ENCODE measurements at regions not wholly inside any gene's neighbourhood (a gene's known extent, or its start where the extent isn't known, plus 50 kb on each side); places are given as distances from the start of the nearest gene placed in this dataset.

DNA sequence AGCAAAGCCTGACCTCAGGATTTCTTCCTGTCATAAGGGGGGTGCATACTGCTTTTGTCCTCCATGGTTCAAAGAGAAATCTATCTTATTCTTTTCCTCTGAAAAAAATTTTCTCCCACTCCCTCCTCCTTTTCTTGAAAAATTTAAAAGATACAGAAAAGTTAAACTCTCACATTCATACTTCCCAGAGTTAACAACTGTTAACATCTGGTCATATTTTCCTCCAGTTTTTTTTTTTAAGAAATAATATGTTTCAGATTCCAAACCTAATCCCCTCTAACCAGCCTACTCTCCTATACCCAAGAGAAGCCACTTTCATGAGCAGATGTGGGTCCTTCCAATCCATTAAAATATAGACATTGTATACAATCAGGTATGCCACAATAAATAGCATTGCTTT, 378.9 kb upstream of the HNRNPA3 start:
- TF ChIP-seq YY1 (IDR thresholded peaks at IDR 0.05; ENCODE audit: low read depth): no peak
- TF ChIP-seq, protein P1, sequence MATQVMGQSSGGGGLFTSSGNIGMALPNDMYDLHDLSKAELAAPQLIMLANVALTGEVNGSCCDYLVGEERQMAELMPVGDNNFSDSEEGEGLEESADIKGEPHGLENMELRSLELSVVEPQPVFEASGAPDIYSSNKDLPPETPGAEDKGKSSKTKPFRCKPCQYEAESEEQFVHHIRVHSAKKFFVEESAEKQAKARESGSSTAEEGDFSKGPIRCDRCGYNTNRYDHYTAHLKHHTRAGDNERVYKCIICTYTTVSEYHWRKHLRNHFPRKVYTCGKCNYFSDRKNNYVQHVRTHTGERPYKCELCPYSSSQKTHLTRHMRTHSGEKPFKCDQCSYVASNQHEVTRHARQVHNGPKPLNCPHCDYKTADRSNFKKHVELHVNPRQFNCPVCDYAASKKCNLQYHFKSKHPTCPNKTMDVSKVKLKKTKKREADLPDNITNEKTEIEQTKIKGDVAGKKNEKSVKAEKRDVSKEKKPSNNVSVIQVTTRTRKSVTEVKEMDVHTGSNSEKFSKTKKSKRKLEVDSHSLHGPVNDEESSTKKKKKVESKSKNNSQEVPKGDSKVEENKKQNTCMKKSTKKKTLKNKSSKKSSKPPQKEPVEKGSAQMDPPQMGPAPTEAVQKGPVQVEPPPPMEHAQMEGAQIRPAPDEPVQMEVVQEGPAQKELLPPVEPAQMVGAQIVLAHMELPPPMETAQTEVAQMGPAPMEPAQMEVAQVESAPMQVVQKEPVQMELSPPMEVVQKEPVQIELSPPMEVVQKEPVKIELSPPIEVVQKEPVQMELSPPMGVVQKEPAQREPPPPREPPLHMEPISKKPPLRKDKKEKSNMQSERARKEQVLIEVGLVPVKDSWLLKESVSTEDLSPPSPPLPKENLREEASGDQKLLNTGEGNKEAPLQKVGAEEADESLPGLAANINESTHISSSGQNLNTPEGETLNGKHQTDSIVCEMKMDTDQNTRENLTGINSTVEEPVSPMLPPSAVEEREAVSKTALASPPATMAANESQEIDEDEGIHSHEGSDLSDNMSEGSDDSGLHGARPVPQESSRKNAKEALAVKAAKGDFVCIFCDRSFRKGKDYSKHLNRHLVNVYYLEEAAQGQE (IDR thresholded peaks at IDR 0.05; ENCODE audit: low read depth): no peak
- no peak for TF ChIP-seq CEBPB (IDR thresholded peaks at IDR 0.05)
- no peak for TF ChIP-seq EGR1 (IDR thresholded peaks at IDR 0.05)
- TF ChIP-seq, protein P2, sequence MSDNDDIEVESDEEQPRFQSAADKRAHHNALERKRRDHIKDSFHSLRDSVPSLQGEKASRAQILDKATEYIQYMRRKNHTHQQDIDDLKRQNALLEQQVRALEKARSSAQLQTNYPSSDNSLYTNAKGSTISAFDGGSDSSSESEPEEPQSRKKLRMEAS (IDR thresholded peaks at IDR 0.05): no peak
- TF ChIP-seq FOXM1 (IDR thresholded peaks at IDR 0.05; ENCODE audit: borderline replicate concordance, low read depth): no peak
- TF ChIP-seq EP300 (IDR thresholded peaks at IDR 0.05; ENCODE audit: borderline replicate concordance): no peak
- TF ChIP-seq RAD21 (IDR thresholded peaks at IDR 0.05; ENCODE audit: low read depth): no peak
- no peak for TF ChIP-seq TAF1 (IDR thresholded peaks at IDR 0.05; ENCODE audit: low read depth)
- no peak for TF ChIP-seq ZBTB7A (IDR thresholded peaks at IDR 0.05; ENCODE audit: low read depth)
- TF ChIP-seq CREB1 (IDR thresholded peaks at IDR 0.05; ENCODE audit: low read depth): no peak
- no peak for TF ChIP-seq NFIC (IDR thresholded peaks at IDR 0.05)
